OCI-LY1 (cell line): ENCODE measurements at regions not wholly inside any gene's neighbourhood (a gene's known extent, or its start where the extent isn't known, plus 50 kb on each side); places are given as distances from the start of the nearest gene placed in this dataset.
A peak's percentile ranks its signal among the peaks of the same experiment; 100 is the strongest.

Experiments used
- H2AFZ ChIP-seq: fragments of 200-600 bp; sonication (generic), shearing (Covaris generic); 2 replicates; pipeline ENCODE4 v1.6.0; 2014; ENCODE audit warnings: antibody characterized with exemption, mild to moderate bottlenecking, low read length
- H3F3A ChIP-seq: fragments of 200-600 bp; sonication (generic), shearing (Covaris generic); 2 replicates; pipeline ENCODE4 v1.6.0; 2014; ENCODE audit warnings: mild to moderate bottlenecking, antibody characterized with exemption, low read length, moderate library complexity; ENCODE audit not compliant: insufficient read depth
- H3K27ac ChIP-seq: fragments of 200-600 bp; sonication (generic); 2 replicates; pipeline ENCODE4 v1.5.1; 2014; ENCODE audit warnings: low read length, mixed run types, mild to moderate bottlenecking, low read depth; ENCODE audit not compliant: poor library complexity, severe bottlenecking
- H3K27me3 ChIP-seq: fragments of 200-600 bp; sonication (generic); 2 replicates; pipeline ENCODE4 v1.6.0; 2014; ENCODE audit warnings: antibody characterized with exemption, mild to moderate bottlenecking, low read length, moderate library complexity; ENCODE audit not compliant: insufficient read depth
- H3K36me3 ChIP-seq: fragments of 200-600 bp; sonication (generic); 2 replicates; pipeline ENCODE4 v1.6.1; 2014; ENCODE audit warnings: mild to moderate bottlenecking, antibody characterized with exemption, low read length, moderate library complexity, mixed read lengths; ENCODE audit not compliant: insufficient read depth
- H3K4me1 ChIP-seq: fragments of 200-600 bp; sonication (generic); 2 replicates; pipeline ENCODE4 v1.5.1; 2014; ENCODE audit warnings: mild to moderate bottlenecking, low read length, moderate library complexity; ENCODE audit not compliant: insufficient read depth, severe bottlenecking
- H3K4me2 ChIP-seq: fragments of 200-600 bp; sonication (generic), shearing (Covaris generic); 2 replicates; pipeline ENCODE4 v1.6.1; 2014; ENCODE audit warnings: low read length
- H3K4me3 ChIP-seq: fragments of 200-600 bp; sonication (generic); 2 replicates; pipeline ENCODE4 v1.5.1; 2014; ENCODE audit warnings: low read length, low read depth, mild to moderate bottlenecking, mixed read lengths; ENCODE audit not compliant: poor library complexity, severe bottlenecking
- H3K79me2 ChIP-seq: fragments of 200-600 bp; shearing (Covaris generic); 2 replicates; pipeline ENCODE4 v1.6.1; 2016; ENCODE audit warnings: mixed run types, low read length, mixed read lengths; ENCODE audit not compliant: insufficient read depth
- H3K9ac ChIP-seq: fragments of 200-600 bp; sonication (generic), shearing (Covaris generic); 2 replicates; pipeline ENCODE4 v1.6.1; 2014; ENCODE audit warnings: mild to moderate bottlenecking, low read length, mixed read lengths
- H3K9me2 ChIP-seq: fragments of 200-600 bp; sonication (generic), shearing (Covaris generic); 2 replicates; pipeline ENCODE4 v1.6.1; 2014; ENCODE audit warnings: low read depth, mild to moderate bottlenecking, low read length, mixed read lengths
- H3K9me3 ChIP-seq: fragments of 200-600 bp; shearing (Covaris generic); 2 replicates; pipeline ENCODE4 v1.6.1; 2014; ENCODE audit warnings: low read length, mixed read lengths
- H4K20me1 ChIP-seq: fragments of 200-600 bp; sonication (generic), shearing (Covaris generic); 2 replicates; pipeline ENCODE4 v1.6.0; 2016; ENCODE audit warnings: mild to moderate bottlenecking, low read length; ENCODE audit not compliant: insufficient read depth
- CTCF ChIP-seq: fragments of 200-600 bp; sonication (generic), shearing (Covaris generic); IDR thresholded peaks from 2 replicates; pipeline ENCODE4 v1.5.1; 2017; ENCODE audit warnings: mild to moderate bottlenecking, antibody characterized with exemption, low read length, moderate library complexity, mixed read lengths
- EZH2 ChIP-seq: fragments of 200-600 bp; sonication (generic), shearing (Covaris generic); IDR thresholded peaks from 2 replicates; pipeline ENCODE4 v1.8.0; 2017; ENCODE audit warnings: borderline replicate concordance, mixed run types, mild to moderate bottlenecking, antibody characterized with exemption, low read length, moderate library complexity, mixed read lengths

- Histone ChIP-seq H3K4me2 (no peak overlapping the region), H3K4me1 (no peaks in the 10 kb centered on the region), H3K79me2 (no peaks in the 10 kb centered on the region), H3K9me3 (no peaks in the 10 kb centered on the region), H3K27ac (no peak overlapping the region), H3K4me3 (no peak overlapping the region), H4K20me1 (no peaks in the 10 kb centered on the region), H3K9me2 (no peaks in the 10 kb centered on the region), H3K9ac (no peak overlapping the region), H3K36me3 (no peaks in the 10 kb centered on the region), H3F3A (no peaks in the 10 kb centered on the region), H3K27me3 (0 out of 2 replicates have a peak, but pooled peaks cover 9% of the 10 kb centered on the region), H2AFZ (no peak overlapping the region)
- TF ChIP-seq CTCF (no peak), EZH2 (no peak)
These were observed 141.6 kb downstream of the RGS9 start for GRCh38 chr17:65278820-65279184.

GRCh38 chr17:65278050-65278819 is 141.1 kb downstream of the RGS9 start:
- no peaks in the 10 kb centered on the region for H3K79me2 ChIP-seq
- H3K4me3 ChIP-seq = no peak overlapping the region
- H3F3A ChIP-seq = no peaks in the 10 kb centered on the region
- 0 out of 2 replicates have a peak, but pooled peaks cover 9% of the 10 kb centered on the region for H3K27me3 ChIP-seq
- no peaks in the 10 kb centered on the region for H3K4me1 ChIP-seq
- H2AFZ ChIP-seq = no peak overlapping the region
- H3K4me2 ChIP-seq = no peak overlapping the region
- H3K9me2 ChIP-seq = no peaks in the 10 kb centered on the region
- H3K27ac ChIP-seq = no peak overlapping the region
- H3K9me3 ChIP-seq = no peaks in the 10 kb centered on the region
- H3K9ac ChIP-seq = no peak overlapping the region
- H3K36me3 ChIP-seq = no peaks in the 10 kb centered on the region
- TF ChIP-seq CTCF = peak; percentile 20; the same call in 1 of the 2 replicates
- no peak for TF ChIP-seq EZH2
- H4K20me1 ChIP-seq = no peaks in the 10 kb centered on the region

- TF ChIP-seq CTCF (no peak), EZH2 (no peak)
- no peak overlapping the region for H3K4me2 ChIP-seq
- no peak overlapping the region for H3K27ac ChIP-seq
- no peaks in the 10 kb centered on the region for H3K79me2 ChIP-seq
- H3K9me3 ChIP-seq = no peaks in the 10 kb centered on the region
- H3K4me1 ChIP-seq = no peaks in the 10 kb centered on the region
- H3K27me3 ChIP-seq = 0 out of 2 replicates have a peak, but pooled peaks cover 3% of the 10 kb centered on the region
- H3K9ac ChIP-seq = no peak overlapping the region
- no peaks in the 10 kb centered on the region for H3K9me2 ChIP-seq
- H4K20me1 ChIP-seq = no peaks in the 10 kb centered on the region
- H3K36me3 ChIP-seq = no peaks in the 10 kb centered on the region
- H3F3A ChIP-seq = no peaks in the 10 kb centered on the region
- no peak overlapping the region for H2AFZ ChIP-seq
- no peak overlapping the region for H3K4me3 ChIP-seq
These were observed 140.4 kb downstream of the RGS9 start for GRCh38 chr17:65277576-65277975.
